ENCODE measurements at regions not wholly inside any gene's neighbourhood (a gene's known extent, or its start where the extent isn't known, plus 50 kb on each side); places are given as distances from the start of the nearest gene placed in this dataset.

- Histone ChIP-seq H4K20me1 (ENCODE audit: control insufficient read depth, extremely low read depth, insufficient read depth, low read length) (no peaks in the 10 kb centered on the region), H3K27me3 (ENCODE audit: control insufficient read depth, extremely low read depth, insufficient read depth, low read length) (no peaks in the 10 kb centered on the region), H3K27ac (ENCODE audit: control insufficient read depth, insufficient read depth, low read length) (no peak overlapping the region), H3K36me3 (ENCODE audit: control insufficient read depth in 2 of 2, extremely low read depth in 1 of 2, insufficient read depth in 2 of 2, low read length in 2 of 2) (no peaks in the 10 kb centered on the region), H3K9me1 (ENCODE audit: control insufficient read depth, extremely low read depth, insufficient read depth, low read length) (no peaks in the 10 kb centered on the region), H3K4me1 (ENCODE audit: control insufficient read depth, extremely low read depth, insufficient read depth, low read length) (no peaks in the 10 kb centered on the region), H3K79me2 (ENCODE audit: control insufficient read depth, insufficient read depth, low read length) (no peaks in the 10 kb centered on the region), H2AFZ (ENCODE audit: control insufficient read depth, low read length) (no peak overlapping the region), H3K9me3 (ENCODE audit: control insufficient read depth, low read depth, low read length) (no peaks in the 10 kb centered on the region), H3K4me2 (ENCODE audit: control insufficient read depth, extremely low read depth, insufficient read depth, low read depth, low read length) (no peak overlapping the region), H3K4me3 (ENCODE audit: control insufficient read depth in 2 of 3, extremely low read depth in 1 of 3, insufficient read depth in 2 of 3, low read depth in 1 of 3, low read length in 3 of 3) (no peak overlapping the region), H3K9ac (ENCODE audit: control insufficient read depth, extremely low read depth, insufficient read depth, low read length) (no peak overlapping the region)
- dilution Hi-C loops (cut with MboI; ENCODE audit: extremely low pct_ligation_motif_present, low sequenced_read_pairs), result no loop called here
- DNase-seq (ENCODE audit: low read depth, low spot score), result no peak
- TF ChIP-seq EZH2 (IDR thresholded peaks at IDR 0.05; ENCODE audit: low read length) (no peak), CTCF (optimal IDR thresholded peaks at IDR 0.05 in 1 of 3, IDR thresholded peaks at IDR 0.05 in 1 of 3, conservative IDR thresholded peaks at IDR 0.05 in 1 of 3; ENCODE audit: extremely low read depth in 1 of 3, insufficient read depth in 2 of 3, low read length in 3 of 3) (no peak)
- FAIRE-seq, result no peak
These were observed 143.3 kb downstream of the PRL start for GRCh38 chr6:22153384-22154158.

- Histone ChIP-seq H3K79me2 (ENCODE audit: control insufficient read depth, insufficient read depth, low read length) (no peaks in the 10 kb centered on the region), H2AFZ (ENCODE audit: control insufficient read depth, low read length) (no peak overlapping the region), H3K36me3 (ENCODE audit: control insufficient read depth in 2 of 2, extremely low read depth in 1 of 2, insufficient read depth in 2 of 2, low read length in 2 of 2) (no peaks in the 10 kb centered on the region), H3K4me2 (ENCODE audit: control insufficient read depth, extremely low read depth, insufficient read depth, low read depth, low read length) (no peak overlapping the region), H3K4me1 (ENCODE audit: control insufficient read depth, extremely low read depth, insufficient read depth, low read length) (no peaks in the 10 kb centered on the region), H3K9ac (ENCODE audit: control insufficient read depth, extremely low read depth, insufficient read depth, low read length) (no peak overlapping the region), H3K4me3 (ENCODE audit: control insufficient read depth in 2 of 3, extremely low read depth in 1 of 3, insufficient read depth in 2 of 3, low read depth in 1 of 3, low read length in 3 of 3) (no peak overlapping the region), H3K27me3 (ENCODE audit: control insufficient read depth, extremely low read depth, insufficient read depth, low read length) (no peaks in the 10 kb centered on the region), H3K9me1 (ENCODE audit: control insufficient read depth, extremely low read depth, insufficient read depth, low read length) (no peaks in the 10 kb centered on the region), H3K9me3 (ENCODE audit: control insufficient read depth, low read depth, low read length) (no peaks in the 10 kb centered on the region), H3K27ac (ENCODE audit: control insufficient read depth, insufficient read depth, low read length) (no peak overlapping the region), H4K20me1 (ENCODE audit: control insufficient read depth, extremely low read depth, insufficient read depth, low read length) (no peaks in the 10 kb centered on the region)
- no peak for FAIRE-seq
- DNase-seq (ENCODE audit: low read depth, low spot score), result no peak
- TF ChIP-seq EZH2 (IDR thresholded peaks at IDR 0.05; ENCODE audit: low read length), result no peak
- TF ChIP-seq CTCF (optimal IDR thresholded peaks at IDR 0.05 in 1 of 3, IDR thresholded peaks at IDR 0.05 in 1 of 3, conservative IDR thresholded peaks at IDR 0.05 in 1 of 3; ENCODE audit: extremely low read depth in 1 of 3, insufficient read depth in 2 of 3, low read length in 3 of 3), result no peak
- dilution Hi-C loops (cut with MboI; ENCODE audit: extremely low pct_ligation_motif_present, low sequenced_read_pairs), result no loop called here
These were observed 141.3 kb downstream of the PRL start for GRCh38 chr6:22155551-22155950.

Data from keratinocyte (primary cell).